B cell (primary cell): ENCODE measurements at regions not wholly inside any gene's neighbourhood (a gene's known extent, or its start where the extent isn't known, plus 50 kb on each side); places are given as distances from the start of the nearest gene placed in this dataset.

Source experiments
- ATAC-seq: fragments of 200-7000 bp; cut with Tn5 transposase; one replicate; pipeline ENCODE4 v1.10.0; 2021; ENCODE audit warnings: low read depth, mild to moderate bottlenecking, moderate number of reproducible peaks, moderate library complexity
- CTCF ChIA-PET: fragments of 350-600 bp; sonication (Branson Sonifier 250); formaldehyde crosslinking; loops from one replicate; lab custom pipeline; 2021; ENCODE audit warnings: antibody characterized with exemption, inconsistent platforms; lab: Charles Lee
- POLR2A ChIA-PET: fragments of 350-600 bp; sonication (Branson Sonifier 250); formaldehyde crosslinking; loops from one replicate; lab custom pipeline; 2021; ENCODE audit warnings: antibody characterized with exemption; lab: Charles Lee
- DNase-seq: peaks from one replicate; pipeline ENCODE4 v3.0.0; 2013
- H2AFZ ChIP-seq: 2 replicates; pipeline ENCODE4 v1.6.1; 2012; ENCODE audit warnings: mild to moderate bottlenecking, low read depth, low read length; ENCODE audit not compliant: insufficient read depth, poor library complexity, severe bottlenecking
- H3K27ac ChIP-seq, 2 donors: 1 replicate in 1 of 2; 2 replicates in 1 of 2; pipeline ENCODE4 v1.5.1; 2012 to 2013; ENCODE audit warnings: low read length in 2 of 2, mild to moderate bottlenecking in 2 of 2, moderate library complexity in 1 of 2
- H3K27me3 ChIP-seq, 4 experiments: fragments of 200-600 bp in 1 of 4; sonication (generic) in 1 of 4; replicated peaks in 1 of 4; 1 replicate in 2 of 4; 2 replicates in 2 of 4; pipeline versions ENCODE4 v1.6.1 to v1.7.0; 2013 to 2016; ENCODE audit warnings: low read length in 3 of 4, mild to moderate bottlenecking in 2 of 4, mixed read lengths in 1 of 4, moderate library complexity in 1 of 4; ENCODE audit not compliant: insufficient read depth in 4 of 4, control insufficient read depth in 3 of 4; ENCODE audit errors: control extremely low read depth in 1 of 4
- H3K36me3 ChIP-seq, 2 experiments: replicated peaks in 1 of 2; 1 replicate in 1 of 2; 2 replicates in 1 of 2; pipeline versions ENCODE4 v1.6.1 to v1.7.1; 2013; ENCODE audit warnings: low read length in 1 of 2; ENCODE audit not compliant: insufficient read depth in 2 of 2, control insufficient read depth in 1 of 2; ENCODE audit errors: control extremely low read depth in 1 of 2, extremely low read depth in 1 of 2
- H3K4me1 ChIP-seq, 2 donors: fragments of 200-600 bp in 1 of 2; sonication (generic) in 1 of 2; 1 replicate in 1 of 2; 2 replicates in 1 of 2; pipeline versions ENCODE4 v1.5.1 to v1.6.1; 2013 to 2017; ENCODE audit warnings: low read length in 2 of 2; ENCODE audit not compliant: control insufficient read depth in 2 of 2, insufficient read depth in 2 of 2
- H3K4me2 ChIP-seq: replicated peaks from 2 replicates; pipeline ENCODE3; 2012; ENCODE audit warnings: mild to moderate bottlenecking, low read depth, low read length; ENCODE audit not compliant: poor library complexity, severe bottlenecking
- H3K4me3 ChIP-seq, 5 experiments: fragments of 200-600 bp in 1 of 5; sonication (generic) in 1 of 5; 1 replicate in 3 of 5; 2 replicates in 2 of 5; pipeline versions ENCODE4 v1.5.1 to v1.7.0; 2011 to 2016; ENCODE audit warnings: low read length in 4 of 5, mild to moderate bottlenecking in 4 of 5, low read depth in 2 of 5, control low read depth in 1 of 5, moderate library complexity in 1 of 5; ENCODE audit not compliant: insufficient read depth in 1 of 5; ENCODE audit errors: control extremely low read depth in 1 of 5, extremely low read depth in 1 of 5
- H3K79me2 ChIP-seq: fragments of 200-600 bp; sonication (generic); one replicate; pipeline ENCODE4 v1.6.0; 2016; ENCODE audit warnings: low read length; ENCODE audit not compliant: control insufficient read depth, insufficient read depth
- H3K9ac ChIP-seq: fragments of 200-600 bp; sonication (generic); 2 replicates; pipeline ENCODE4 v1.6.1; 2017; ENCODE audit warnings: mild to moderate bottlenecking, low read length, moderate library complexity
- H3K9me3 ChIP-seq, 3 donors: one replicate each; pipeline versions ENCODE4 v1.6.1 to v1.7.1; 2013; ENCODE audit warnings: low read length in 2 of 3; ENCODE audit not compliant: control insufficient read depth in 2 of 3, insufficient read depth in 1 of 3; ENCODE audit errors: control extremely low read depth in 1 of 3
- H4K20me1 ChIP-seq: 2 replicates; pipeline ENCODE4 v1.6.0; 2012; ENCODE audit warnings: mild to moderate bottlenecking, low read length; ENCODE audit not compliant: insufficient read depth, control insufficient read depth, poor library complexity, severe bottlenecking
- H3K27ac Mint-ChIP-seq: one replicate; pipeline ENCODE4 v1.8.0; 2021; ENCODE audit warnings: mixed read lengths
- H3K27me3 Mint-ChIP-seq: one replicate; pipeline ENCODE4 v1.8.0; 2021; ENCODE audit warnings: mixed read lengths
- H3K4me1 Mint-ChIP-seq: one replicate; pipeline ENCODE4 v1.8.0; 2021; ENCODE audit warnings: mixed read lengths
- H3K4me3 Mint-ChIP-seq: one replicate; pipeline ENCODE4 v1.8.0; 2021; ENCODE audit warnings: mixed read lengths
- H3K9me3 Mint-ChIP-seq: one replicate; pipeline ENCODE4 v1.8.0; 2022; ENCODE audit warnings: mixed read lengths; ENCODE audit not compliant: insufficient read depth
- EZH2 ChIP-seq: IDR thresholded peaks from 2 replicates; pipeline ENCODE4 v1.6.1; 2012; ENCODE audit warnings: borderline replicate concordance, low read depth, mild to moderate bottlenecking, moderate library complexity, low read length; ENCODE audit not compliant: insufficient read depth, poor library complexity, severe bottlenecking
- WGBS: methylation state at CpG from one replicate; pipeline ENCODE4 v1.1.5; 2013; ENCODE audit warnings: missing lambda C conversion rate; ENCODE audit not compliant: insufficient coverage; 5-methylcytosine and 5-hydroxymethylcytosine counted together
- intact Hi-C: fragments of 100-400 bp; cut with micrococcal nuclease; formaldehyde crosslinking; loops from one replicate; pipeline ENCODE4 v1.10.0; 2022
- TF ChIP-seq, protein P1 (sequence below): fragments of 200-600 bp; IDR thresholded peaks from one replicate; pipeline ENCODE4 v1.8.0; 2022; ENCODE audit warnings: antibody characterized with exemption, mild to moderate bottlenecking

DNA sequence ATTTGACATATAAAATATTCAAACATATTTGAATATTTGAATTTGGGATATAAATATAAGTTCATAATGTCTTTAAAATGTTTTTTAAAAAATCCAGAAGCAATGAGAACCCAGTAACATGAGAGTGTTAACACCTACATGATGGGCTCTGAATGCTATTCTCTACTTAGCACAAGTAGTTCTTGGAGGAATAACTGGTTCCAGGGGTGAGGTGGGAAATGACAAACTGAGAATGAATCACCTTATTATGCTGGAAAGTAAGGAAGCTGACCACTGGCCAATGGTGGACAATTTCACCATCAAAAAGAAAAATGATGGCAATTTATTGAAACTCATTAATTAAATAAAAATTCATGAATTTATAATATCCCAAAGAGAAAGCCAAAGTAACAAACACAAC, 79.6 kb upstream of the NABP1 start:
- no peak for DNase-seq
- H4K20me1 ChIP-seq = no peaks in the 10 kb centered on the region
- no peaks in the 10 kb centered on the region for H3K27me3 ChIP-seq
- no peak overlapping the region for H3K4me2 ChIP-seq
- no peak overlapping the region for H3K4me3 ChIP-seq
- Mint-ChIP-seq H3K4me3 (no peak overlapping the region), H3K27me3 (peaks cover 13% of the 10 kb centered on the region), H3K4me1 (no peaks in the 10 kb centered on the region), H3K27ac (no peak overlapping the region), H3K9me3 (no peaks in the 10 kb centered on the region)
- H3K4me1 ChIP-seq = no peaks in the 10 kb centered on the region
- ChIA-PET POLR2A (no interaction called here), CTCF (no interaction called here)
- no peaks in the 10 kb centered on the region for H3K36me3 ChIP-seq
- ATAC-seq = no peak
- H3K9ac ChIP-seq = no peak overlapping the region
- no peaks in the 10 kb centered on the region for H3K79me2 ChIP-seq
- TF ChIP-seq, protein P1, sequence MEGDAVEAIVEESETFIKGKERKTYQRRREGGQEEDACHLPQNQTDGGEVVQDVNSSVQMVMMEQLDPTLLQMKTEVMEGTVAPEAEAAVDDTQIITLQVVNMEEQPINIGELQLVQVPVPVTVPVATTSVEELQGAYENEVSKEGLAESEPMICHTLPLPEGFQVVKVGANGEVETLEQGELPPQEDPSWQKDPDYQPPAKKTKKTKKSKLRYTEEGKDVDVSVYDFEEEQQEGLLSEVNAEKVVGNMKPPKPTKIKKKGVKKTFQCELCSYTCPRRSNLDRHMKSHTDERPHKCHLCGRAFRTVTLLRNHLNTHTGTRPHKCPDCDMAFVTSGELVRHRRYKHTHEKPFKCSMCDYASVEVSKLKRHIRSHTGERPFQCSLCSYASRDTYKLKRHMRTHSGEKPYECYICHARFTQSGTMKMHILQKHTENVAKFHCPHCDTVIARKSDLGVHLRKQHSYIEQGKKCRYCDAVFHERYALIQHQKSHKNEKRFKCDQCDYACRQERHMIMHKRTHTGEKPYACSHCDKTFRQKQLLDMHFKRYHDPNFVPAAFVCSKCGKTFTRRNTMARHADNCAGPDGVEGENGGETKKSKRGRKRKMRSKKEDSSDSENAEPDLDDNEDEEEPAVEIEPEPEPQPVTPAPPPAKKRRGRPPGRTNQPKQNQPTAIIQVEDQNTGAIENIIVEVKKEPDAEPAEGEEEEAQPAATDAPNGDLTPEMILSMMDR = no peak
- TF ChIP-seq EZH2 = no peak
- intact Hi-C loops = no loop called here
- H3K27ac ChIP-seq = no peak overlapping the region
- H2AFZ ChIP-seq = no peak overlapping the region
- no peaks in the 10 kb centered on the region for H3K9me3 ChIP-seq

DNA sequence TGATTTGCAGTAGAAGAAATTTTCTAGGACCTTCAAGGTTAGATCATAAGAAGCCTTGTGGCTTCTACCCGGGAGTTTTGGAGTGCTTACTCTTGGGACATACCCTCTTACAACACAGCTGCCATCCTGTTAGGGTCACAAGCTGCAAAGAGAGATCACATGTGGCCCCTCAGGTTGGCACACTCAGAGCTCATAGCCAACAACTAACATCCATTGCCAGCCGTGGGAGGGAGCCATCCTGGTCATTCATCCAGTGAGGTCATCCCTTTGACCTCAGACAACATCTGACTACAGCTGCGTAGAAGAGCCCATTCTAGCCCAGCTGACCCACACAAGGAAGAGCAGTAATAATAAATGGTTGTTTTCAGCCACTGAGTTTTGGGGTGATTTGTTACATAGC, 76.9 kb upstream of the NABP1 start:
- Mint-ChIP-seq H3K27ac (no peak overlapping the region), H3K9me3 (no peaks in the 10 kb centered on the region), H3K4me1 (no peaks in the 10 kb centered on the region), H3K27me3 (peaks cover 13% of the 10 kb centered on the region), H3K4me3 (no peak overlapping the region)
- DNase-seq = no peak
- intact Hi-C loops = no loop called here
- POLR2A ChIA-PET = interaction anchor here (0.9 kb wide), 1 partner anchor 10 kb away, joined by 3 read pairs; no protein-coding TSS in a partner anchor
- TF ChIP-seq, protein P1 = no peak
- no peak for TF ChIP-seq EZH2
- no peak overlapping the region for H3K4me2 ChIP-seq
- no peak overlapping the region for H3K4me3 ChIP-seq
- no peak overlapping the region for H3K9ac ChIP-seq
- H2AFZ ChIP-seq = no peak overlapping the region
- H3K27ac ChIP-seq = no peak overlapping the region
- H4K20me1 ChIP-seq = no peaks in the 10 kb centered on the region
- CTCF ChIA-PET = no interaction called here
- no peak for ATAC-seq
- no peaks in the 10 kb centered on the region for H3K36me3 ChIP-seq
- no peaks in the 10 kb centered on the region for H3K79me2 ChIP-seq
- H3K4me1 ChIP-seq = no peaks in the 10 kb centered on the region
- H3K27me3 ChIP-seq = no peaks in the 10 kb centered on the region
- no peaks in the 10 kb centered on the region for H3K9me3 ChIP-seq
- WGBS = 100% methylated on average over 1 of the region's 3 CpGs
